Vagina (tissue), 2 donors: ENCODE measurements at regions not wholly inside any gene's neighbourhood (a gene's known extent, or its start where the extent isn't known, plus 50 kb on each side); places are given as distances from the start of the nearest gene placed in this dataset.

Experiments
- POLR2A ChIP-seq, 2 donors: fragments of 450-650 bp; IDR thresholded peaks; one replicate each; pipeline ENCODE4 v1.6.1; 2017; ENCODE audit warnings: antibody characterized with exemption in 2 of 2, mild to moderate bottlenecking in 2 of 2, moderate library complexity in 2 of 2
- POLR2AphosphoS5 ChIP-seq, 2 donors: sonication (generic); formaldehyde crosslinking; IDR thresholded peaks; one replicate each; pipeline ENCODE4 v1.9.0; 2017; ENCODE audit warnings: antibody characterized with exemption in 2 of 2, mild to moderate bottlenecking in 2 of 2, low read depth in 1 of 2; ENCODE audit not compliant: insufficient read depth in 1 of 2

- TF ChIP-seq POLR2AphosphoS5 (IDR thresholded peaks at IDR 0.05; ENCODE audit: insufficient read depth in 1 of 2, low read depth in 1 of 2), result no peak
- no peak for TF ChIP-seq POLR2A (IDR thresholded peaks at IDR 0.05)
Observed at GRCh38 chr5:74454263-74455030, 186.1 kb downstream of the ENC1 start.
